ENCODE measurements at regions not wholly inside any gene's neighbourhood (a gene's known extent, or its start where the extent isn't known, plus 50 kb on each side); places are given as distances from the start of the nearest gene placed in this dataset.
"Not testable (repeated sequence)": the region's sequence is repeated elsewhere in the genome, so short reads cannot be mapped to it uniquely, and the experiment has no call there.

- no peak for DNase-seq
These were observed 73.2 kb upstream of the IPO5 start for GRCh38 chr13:97880311-97880675.

- no peak for DNase-seq
These were observed 71.9 kb upstream of the IPO5 start for GRCh38 chr13:97881556-97881955.

DNA sequence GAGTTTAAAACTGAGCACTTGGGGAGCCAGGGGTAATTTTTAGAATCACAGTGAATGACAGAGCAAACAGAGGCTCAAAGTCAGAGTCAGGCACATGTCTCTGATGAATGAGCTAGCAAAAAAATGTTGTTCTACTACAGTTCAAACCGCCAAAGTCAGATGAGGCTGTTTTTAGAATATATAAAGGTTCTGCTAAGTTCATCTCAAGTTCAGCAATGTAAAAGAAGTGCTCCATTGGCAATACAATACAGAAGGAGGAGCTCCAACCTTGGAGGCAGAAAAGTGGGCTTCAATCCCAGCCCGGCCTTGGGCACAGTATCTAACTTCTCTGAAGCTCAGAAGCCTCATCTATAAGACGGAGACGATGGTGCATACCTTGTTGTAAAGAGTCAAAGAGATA lies 70.1 kb upstream of the IPO5 start:
- DNase-seq = no peak

GRCh38 chr13:97884707-97885468 lies 68.6 kb upstream of the IPO5 start:
- no peak for DNase-seq

GRCh38 chr13:97885641-97886040 lies 67.8 kb upstream of the IPO5 start:
- no peak for DNase-seq

GRCh38 chr13:97889803-97890202 lies 63.7 kb upstream of the IPO5 start:
- DNase-seq = no peak

- DNase-seq = no peak
These were observed 62.9 kb upstream of the IPO5 start for GRCh38 chr13:97890573-97890972.

GRCh38 chr13:97891964-97892363 lies 61.5 kb upstream of the IPO5 start:
- not testable (repeated sequence) for DNase-seq

GRCh38 chr13:97892717-97893116 lies 60.8 kb upstream of the IPO5 start:
- DNase-seq = no peak

DNA sequence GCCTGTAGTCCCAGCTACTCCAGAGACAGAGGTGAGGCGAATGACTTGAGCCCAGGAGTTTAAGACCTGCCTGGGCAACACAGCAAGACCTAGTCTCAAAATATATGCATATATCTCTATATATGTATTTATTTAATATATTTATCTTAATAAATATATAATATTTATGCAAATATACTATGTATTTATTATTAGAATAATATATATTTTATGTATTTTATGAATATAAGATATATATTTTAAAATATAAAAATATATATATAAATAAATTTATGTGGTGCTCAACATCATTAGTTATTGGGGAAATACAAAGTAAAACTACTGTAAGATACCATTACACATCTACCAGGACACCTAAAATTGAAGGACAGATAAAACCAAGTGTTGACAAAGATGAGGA lies 58.1 kb upstream of the IPO5 start:
- DNase-seq = no peak

- no peak for DNase-seq
These were observed 57.0 kb upstream of the IPO5 start for GRCh38 chr13:97896446-97896845.

- no peak for DNase-seq
These were observed 51.8 kb upstream of the IPO5 start for GRCh38 chr13:97901716-97902115.

Measured in NCI-H1105 (cell line).